OCI-LY7 (cell line): ENCODE measurements at regions not wholly inside any gene's neighbourhood (a gene's known extent, or its start where the extent isn't known, plus 50 kb on each side); places are given as distances from the start of the nearest gene placed in this dataset.

Source experiments
- BruUV-seq: library from RNA; stranded (reverse); fragments of 400-500 nt; replicated peaks from 2 replicates; lab custom pipeline; 2021; lab: Mats Ljungman, UMichigan
- CTCF ChIA-PET: fragments of 300-600 bp; sonication (Branson Sonifier 250); formaldehyde crosslinking; loops from one replicate; lab custom pipeline; 2022; ENCODE audit warnings: antibody characterized with exemption; ENCODE audit not compliant: unreplicated experiment; lab: Charles Lee
- POLR2A ChIA-PET: fragments of 300-600 bp; sonication (Branson Sonifier 250); formaldehyde crosslinking; loops from one replicate; lab custom pipeline; 2022; ENCODE audit warnings: antibody characterized with exemption; lab: Charles Lee
- DNase-seq: peaks from one replicate; pipeline ENCODE4 v3.0.0-alpha.2; 2015; ENCODE audit warnings: low spot score
- H2AFZ ChIP-seq: fragments of 200-600 bp; sonication (generic), shearing (Covaris generic); 2 replicates; pipeline ENCODE4 v1.6.1; 2014; ENCODE audit warnings: mild to moderate bottlenecking, antibody characterized with exemption, low read length, moderate library complexity
- H3K27ac ChIP-seq: fragments of 200-600 bp; sonication (generic); 2 replicates; pipeline ENCODE4 v1.5.1; 2014; ENCODE audit warnings: mixed run types, low read depth, mild to moderate bottlenecking, moderate library complexity, low read length, inconsistent platforms; ENCODE audit not compliant: poor library complexity, severe bottlenecking
- H3K36me3 ChIP-seq: fragments of 200-600 bp; sonication (generic); 2 replicates; pipeline ENCODE4 v1.6.1; 2014; ENCODE audit warnings: mild to moderate bottlenecking, antibody characterized with exemption, low read length, moderate library complexity, mixed read lengths; ENCODE audit not compliant: insufficient read depth
- H3K4me1 ChIP-seq: fragments of 200-600 bp; sonication (generic); 2 replicates; pipeline ENCODE4 v1.5.1; 2014; ENCODE audit warnings: mild to moderate bottlenecking, low read length; ENCODE audit not compliant: insufficient read depth, poor library complexity, severe bottlenecking
- H3K4me2 ChIP-seq: fragments of 200-600 bp; sonication (generic); 2 replicates; pipeline ENCODE4 v1.6.1; 2014; ENCODE audit warnings: mild to moderate bottlenecking, low read length
- H3K4me3 ChIP-seq: fragments of 200-600 bp; sonication (generic); 2 replicates; pipeline ENCODE4 v1.5.1; 2014; ENCODE audit warnings: mild to moderate bottlenecking, low read depth, low read length; ENCODE audit not compliant: poor library complexity, severe bottlenecking
- H3K79me2 ChIP-seq: fragments of 200-600 bp; sonication (generic); 2 replicates; pipeline ENCODE4 v1.6.1; 2016; ENCODE audit warnings: low read depth, mild to moderate bottlenecking, low read length, moderate library complexity, mixed read lengths; ENCODE audit not compliant: insufficient read depth
- H3K9me2 ChIP-seq: fragments of 200-600 bp; sonication (generic); 2 replicates; pipeline ENCODE4 v1.6.1; 2016; ENCODE audit warnings: mild to moderate bottlenecking, low read length, mixed read lengths; ENCODE audit not compliant: insufficient read depth
- H3K9me3 ChIP-seq: fragments of 200-600 bp; sonication (generic); 2 replicates; pipeline ENCODE4 v1.6.1; 2014; ENCODE audit warnings: mild to moderate bottlenecking, mixed run types, low read length, mixed read lengths
- H4K20me1 ChIP-seq: fragments of 200-600 bp; sonication (generic); 2 replicates; pipeline ENCODE4 v1.6.1; 2014; ENCODE audit warnings: mild to moderate bottlenecking, antibody characterized with exemption, low read length, moderate library complexity, mixed read lengths; ENCODE audit not compliant: insufficient read depth
- EZH2phosphoT487 ChIP-seq: fragments of 200-600 bp; sonication (generic); IDR thresholded peaks from 2 replicates; pipeline ENCODE4 v1.6.1; 2018; ENCODE audit warnings: low read depth, borderline replicate concordance, mild to moderate bottlenecking, mixed run types, antibody characterized with exemption, low read length, moderate library complexity, mixed read lengths
- intact Hi-C: fragments of 100-400 bp; cut with micrococcal nuclease; formaldehyde crosslinking; loops from one replicate; pipeline ENCODE4 v1.10.0; 2022; ENCODE audit not compliant: unreplicated experiment
- TF ChIP-seq, protein P1 (sequence below): fragments of 200-600 bp; sonication (generic); conservative IDR thresholded peaks from 2 replicates; pipeline ENCODE4 v1.5.1; 2014; ENCODE audit warnings: mild to moderate bottlenecking, antibody characterized with exemption, low read length, moderate library complexity, mixed read lengths

DNA sequence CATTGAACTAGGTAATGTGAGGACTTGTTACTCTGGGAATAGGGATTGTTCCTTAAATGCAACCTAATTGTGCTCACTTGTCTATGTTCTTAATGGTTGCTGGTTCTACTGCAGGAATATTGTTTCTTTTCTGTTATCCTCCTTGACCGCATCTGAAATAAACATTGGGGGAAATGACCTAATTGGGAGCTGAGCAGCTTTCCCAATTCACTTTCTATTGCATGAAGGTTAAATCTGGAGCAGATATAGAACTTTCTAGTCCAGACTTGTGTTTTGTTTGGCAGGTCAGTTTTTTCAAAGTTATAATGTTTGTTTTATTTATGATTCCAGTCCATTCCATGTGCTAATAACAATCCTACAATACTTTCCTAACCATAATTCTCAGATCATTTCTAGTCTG lies 981.0 kb upstream of the CITED2 start:
- no peaks in the 10 kb centered on the region for H4K20me1 ChIP-seq
- intact Hi-C loops = no loop called here
- no peak for DNase-seq
- no peak overlapping the region for H3K4me3 ChIP-seq
- no peaks in the 10 kb centered on the region for H3K4me1 ChIP-seq
- ChIA-PET POLR2A (interaction anchor here (0.6 kb wide), 1 partner anchor 41 kb away, joined by 7 read pairs; no protein-coding TSS in a partner anchor), CTCF (no interaction called here)
- BruUV-seq = no TSS peak
- H3K9me2 ChIP-seq = no peaks in the 10 kb centered on the region
- no peaks in the 10 kb centered on the region for H3K36me3 ChIP-seq
- H3K4me2 ChIP-seq = no peak overlapping the region
- no peak overlapping the region for H2AFZ ChIP-seq
- TF ChIP-seq, protein P1, sequence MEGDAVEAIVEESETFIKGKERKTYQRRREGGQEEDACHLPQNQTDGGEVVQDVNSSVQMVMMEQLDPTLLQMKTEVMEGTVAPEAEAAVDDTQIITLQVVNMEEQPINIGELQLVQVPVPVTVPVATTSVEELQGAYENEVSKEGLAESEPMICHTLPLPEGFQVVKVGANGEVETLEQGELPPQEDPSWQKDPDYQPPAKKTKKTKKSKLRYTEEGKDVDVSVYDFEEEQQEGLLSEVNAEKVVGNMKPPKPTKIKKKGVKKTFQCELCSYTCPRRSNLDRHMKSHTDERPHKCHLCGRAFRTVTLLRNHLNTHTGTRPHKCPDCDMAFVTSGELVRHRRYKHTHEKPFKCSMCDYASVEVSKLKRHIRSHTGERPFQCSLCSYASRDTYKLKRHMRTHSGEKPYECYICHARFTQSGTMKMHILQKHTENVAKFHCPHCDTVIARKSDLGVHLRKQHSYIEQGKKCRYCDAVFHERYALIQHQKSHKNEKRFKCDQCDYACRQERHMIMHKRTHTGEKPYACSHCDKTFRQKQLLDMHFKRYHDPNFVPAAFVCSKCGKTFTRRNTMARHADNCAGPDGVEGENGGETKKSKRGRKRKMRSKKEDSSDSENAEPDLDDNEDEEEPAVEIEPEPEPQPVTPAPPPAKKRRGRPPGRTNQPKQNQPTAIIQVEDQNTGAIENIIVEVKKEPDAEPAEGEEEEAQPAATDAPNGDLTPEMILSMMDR = no peak
- no peak for TF ChIP-seq EZH2phosphoT487
- no peak overlapping the region for H3K27ac ChIP-seq
- no peaks in the 10 kb centered on the region for H3K9me3 ChIP-seq
- H3K79me2 ChIP-seq = no peaks in the 10 kb centered on the region

- POLR2A ChIA-PET = no interaction called here
Measured at GRCh38 chr6:140354296-140354695, 979.8 kb upstream of the CITED2 start.

DNA sequence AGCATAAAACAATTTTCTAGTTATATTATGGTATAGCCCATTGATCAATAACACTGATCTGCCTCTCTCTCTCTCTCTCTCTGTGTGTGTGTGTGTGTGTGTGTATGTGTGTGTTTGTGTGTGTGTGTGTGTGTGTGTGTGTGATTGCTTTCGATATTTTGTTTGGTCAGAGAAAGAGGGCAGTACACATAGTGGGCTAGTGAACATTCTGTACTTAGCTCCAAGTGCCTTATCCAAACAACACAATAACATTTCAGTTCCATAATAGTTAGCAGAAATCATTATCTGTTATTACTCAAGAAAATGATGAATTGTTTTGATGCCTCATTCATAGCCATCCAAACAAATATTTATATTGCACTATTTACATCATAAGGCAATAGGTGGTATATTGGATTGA lies 979.1 kb upstream of the CITED2 start:
- Histone ChIP-seq H3K27ac (no peak overlapping the region), H3K4me3 (no peak overlapping the region), H3K9me2 (no peaks in the 10 kb centered on the region), H3K79me2 (no peaks in the 10 kb centered on the region), H3K4me2 (no peak overlapping the region), H3K36me3 (no peaks in the 10 kb centered on the region), H3K4me1 (no peaks in the 10 kb centered on the region), H4K20me1 (no peaks in the 10 kb centered on the region), H3K9me3 (no peaks in the 10 kb centered on the region), H2AFZ (no peak overlapping the region)
- DNase-seq = no peak
- CTCF ChIA-PET = no interaction called here
- BruUV-seq = no TSS peak
- TF ChIP-seq, protein P1 = no peak
- no peak for TF ChIP-seq EZH2phosphoT487
- POLR2A ChIA-PET = interaction anchor here (0.6 kb wide), 3 partner anchors 63 to 1917 kb away, joined by 4 to 5 read pairs (median 5); no protein-coding TSS in a partner anchor
- intact Hi-C loops = no loop called here

More at GRCh38 chr6:140354296-140354695, 979.8 kb upstream of the CITED2 start:
- no TSS peak for BruUV-seq
- no peak overlapping the region for H3K27ac ChIP-seq
- H3K36me3 ChIP-seq = no peaks in the 10 kb centered on the region
- H3K9me2 ChIP-seq = no peaks in the 10 kb centered on the region
- no peak overlapping the region for H3K4me2 ChIP-seq
- no peak for DNase-seq
- H3K4me1 ChIP-seq = no peaks in the 10 kb centered on the region
- intact Hi-C loops = no loop called here
- TF ChIP-seq, protein P1 = no peak
- TF ChIP-seq EZH2phosphoT487 = no peak
- H3K4me3 ChIP-seq = no peak overlapping the region
- no peaks in the 10 kb centered on the region for H4K20me1 ChIP-seq
- no peaks in the 10 kb centered on the region for H3K9me3 ChIP-seq
- no peak overlapping the region for H2AFZ ChIP-seq
- no peaks in the 10 kb centered on the region for H3K79me2 ChIP-seq
- CTCF ChIA-PET = no interaction called here
